HG03354 (cell line): ENCODE measurements at regions not wholly inside any gene's neighbourhood (a gene's known extent, or its start where the extent isn't known, plus 50 kb on each side); places are given as distances from the start of the nearest gene placed in this dataset.
"Not testable (repeated sequence)": the region's sequence is repeated elsewhere in the genome, so short reads cannot be mapped to it uniquely, and the experiment has no call there.

Experiments used
- ATAC-seq: cut with Tn5 transposase; IDR thresholded peaks from one replicate; pipeline ENCODE4 v1.9.1; 2021; ENCODE audit warnings: mild to moderate bottlenecking; ENCODE audit not compliant: unreplicated experiment, poor library complexity, severe bottlenecking

DNA sequence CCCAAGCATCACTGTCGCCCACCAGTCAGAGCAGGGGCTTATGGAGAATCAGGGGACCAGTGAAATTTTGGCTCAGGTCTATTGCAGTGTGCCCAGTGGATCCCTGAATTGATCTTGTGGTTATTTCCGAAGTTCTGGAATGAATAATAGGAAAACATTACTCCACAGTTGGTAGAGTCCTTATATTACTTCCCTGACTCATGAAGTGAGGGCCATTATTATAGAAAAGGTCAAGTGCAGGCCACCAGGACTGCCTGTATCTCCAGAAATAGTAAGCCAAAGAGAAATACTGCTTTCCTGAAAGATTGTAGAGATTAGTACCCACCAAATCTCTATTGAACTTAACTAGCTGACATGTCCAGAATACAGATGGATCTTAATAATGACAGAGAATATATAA is 335.0 kb downstream of the NPR3 start:
- no peak for ATAC-seq

- no peak for ATAC-seq
Observed at GRCh38 chr5:33048315-33048714, 337.2 kb downstream of the NPR3 start.

DNA sequence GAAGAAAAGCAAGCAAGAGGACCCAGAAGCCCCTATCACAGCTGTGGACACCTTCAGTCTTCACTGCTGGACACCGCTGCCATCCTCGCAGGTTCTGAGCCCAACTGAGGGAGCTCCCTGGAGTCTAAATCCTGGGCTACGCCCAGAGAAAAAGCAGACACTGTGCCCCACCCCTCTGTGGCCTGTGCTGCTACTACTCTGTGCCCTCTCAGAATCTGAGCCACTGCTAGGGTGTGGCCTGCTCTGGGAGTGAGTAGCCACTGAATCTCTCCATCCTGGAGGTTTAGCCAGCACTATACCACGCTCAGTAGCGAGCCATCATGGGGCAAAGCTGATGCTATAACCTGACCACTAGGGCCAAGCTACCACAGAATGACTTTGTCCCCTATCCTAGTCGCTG is 338.2 kb downstream of the NPR3 start:
- no peak for ATAC-seq

DNA sequence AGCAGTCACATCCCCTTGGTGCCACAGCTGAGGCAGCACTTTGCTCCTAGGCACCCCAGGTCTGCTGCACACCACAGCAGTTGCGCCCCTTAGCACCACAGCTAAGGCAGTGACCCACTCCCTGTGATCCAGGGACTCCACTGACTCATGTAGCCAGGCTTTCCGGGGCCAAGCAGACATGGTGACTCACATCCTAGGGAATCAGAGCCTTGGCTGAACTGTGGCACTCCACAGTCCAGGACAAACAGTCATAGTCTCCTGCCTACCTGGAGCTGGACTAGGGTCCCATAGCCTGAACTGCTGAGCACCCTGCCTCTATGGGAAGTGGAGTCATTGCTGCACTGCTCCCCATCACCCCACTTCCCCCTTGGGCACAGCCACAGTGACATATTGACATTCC is 338.7 kb downstream of the NPR3 start:
- no peak for ATAC-seq

GRCh38 chr5:33059081-33059480 is 348.0 kb downstream of the NPR3 start:
- ATAC-seq = no peak

DNA sequence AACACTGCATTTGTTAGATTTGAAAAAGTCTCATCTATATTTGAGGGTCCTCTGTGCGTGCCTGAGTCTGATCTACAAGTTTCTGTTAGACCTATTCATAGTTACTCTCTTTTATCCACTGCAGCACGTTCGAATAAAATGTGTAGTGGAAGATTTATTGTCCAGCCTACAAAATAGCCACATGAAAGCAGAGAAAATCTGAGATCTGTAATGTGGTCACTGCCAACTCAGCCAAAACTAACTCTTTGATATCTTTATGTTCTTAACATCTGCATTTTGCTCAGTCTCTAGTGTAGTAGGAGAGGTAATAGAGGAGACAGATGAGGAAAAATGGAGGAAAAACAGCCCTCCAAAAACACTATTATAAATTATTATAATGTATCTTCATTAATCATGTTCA is 354.0 kb downstream of the NPR3 start:
- ATAC-seq = no peak

GRCh38 chr5:33067291-33067690 is 356.2 kb downstream of the NPR3 start:
- ATAC-seq = no peak

GRCh38 chr5:33068786-33069185 is 357.7 kb downstream of the NPR3 start:
- no peak for ATAC-seq

- no peak for ATAC-seq
Observed at GRCh38 chr5:33072296-33072695, 361.2 kb downstream of the NPR3 start.

- ATAC-seq = no peak
Observed at GRCh38 chr5:33072726-33073125, 361.6 kb downstream of the NPR3 start.

- ATAC-seq = no peak
Observed at GRCh38 chr5:33073881-33074327, 362.8 kb downstream of the NPR3 start.

DNA sequence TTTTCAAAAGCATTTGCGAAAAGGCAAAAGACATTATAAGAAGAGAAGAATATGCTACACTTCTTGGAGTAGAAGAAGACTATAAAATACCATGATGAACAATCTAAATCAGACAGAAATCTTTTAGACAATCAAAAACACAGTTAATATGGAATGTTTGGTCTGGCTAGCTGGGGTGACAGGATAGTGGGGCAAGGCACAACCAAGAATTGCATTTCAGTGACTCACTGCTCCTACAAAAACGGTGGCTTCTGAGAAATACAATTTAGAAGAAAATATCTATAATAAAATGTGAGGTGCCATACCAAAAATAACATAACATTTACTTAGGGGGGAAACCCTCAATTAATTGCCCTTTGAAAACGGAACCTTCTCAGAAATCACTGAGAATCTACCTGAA is 363.4 kb downstream of the NPR3 start:
- ATAC-seq = no peak

DNA sequence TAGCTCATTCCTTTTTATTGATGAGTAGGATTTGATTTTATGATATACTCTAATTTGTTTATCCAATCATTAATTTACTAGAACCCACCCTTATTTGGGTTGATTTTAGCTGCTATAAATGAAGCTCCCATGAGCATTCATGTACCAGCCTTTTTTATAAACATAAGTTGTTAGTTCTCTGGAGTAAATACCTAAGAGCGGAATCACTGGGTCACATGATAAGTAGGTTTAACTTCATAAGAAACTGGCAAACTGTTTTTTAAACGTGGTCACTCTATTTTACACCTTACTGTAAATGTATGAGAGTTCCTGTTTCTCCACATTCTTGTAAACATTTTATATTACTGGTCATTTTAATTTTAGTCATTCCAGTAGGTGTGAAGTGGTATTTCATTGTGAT is 364.6 kb downstream of the NPR3 start:
- no peak for ATAC-seq

DNA sequence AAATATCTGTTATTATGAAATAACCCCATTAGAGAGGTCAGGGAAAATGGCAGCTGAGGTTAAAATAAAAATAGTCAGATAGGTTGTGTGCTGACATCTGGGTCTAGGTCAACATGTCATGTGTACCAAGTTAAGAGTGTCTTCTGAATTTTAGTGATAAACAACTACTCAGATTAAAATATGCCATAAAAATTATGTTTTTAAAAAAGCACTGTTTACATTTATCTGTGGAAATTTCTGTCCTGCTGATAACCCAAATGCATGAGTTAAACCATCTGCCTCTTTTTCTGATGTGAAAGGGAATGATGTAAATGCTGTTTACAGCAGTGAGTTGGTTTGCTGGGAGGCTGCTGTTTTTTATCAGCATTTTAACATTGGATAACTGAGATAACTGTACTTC is 361.2 kb upstream of the TARS1 start:
- no peak for ATAC-seq

DNA sequence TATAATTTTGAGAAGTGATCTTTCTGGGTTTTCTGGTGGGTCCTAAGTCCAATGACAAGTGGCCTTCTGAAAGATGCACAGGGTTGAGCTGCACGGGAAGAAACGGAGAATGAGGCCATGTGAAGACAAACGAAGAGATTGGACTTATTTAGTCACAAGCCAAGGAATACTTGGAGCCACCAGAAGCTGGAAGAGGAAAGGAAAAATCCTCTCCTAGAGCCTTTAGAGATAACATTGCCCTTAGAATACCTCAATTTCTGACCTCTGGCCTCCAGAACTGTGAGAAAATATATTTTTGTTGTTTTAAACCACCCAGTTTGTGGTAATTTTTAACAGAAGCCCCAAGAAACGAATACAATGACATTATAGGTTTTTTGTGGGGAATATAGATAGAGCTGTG is 360.5 kb upstream of the TARS1 start:
- ATAC-seq = no peak

GRCh38 chr5:33088176-33088575 is 352.6 kb upstream of the TARS1 start:
- no peak for ATAC-seq

GRCh38 chr5:33091571-33092363 is 349.0 kb upstream of the TARS1 start:
- no peak for ATAC-seq

GRCh38 chr5:33092719-33093118 is 348.0 kb upstream of the TARS1 start:
- ATAC-seq = no peak

GRCh38 chr5:33102551-33102950 is 338.2 kb upstream of the TARS1 start:
- no peak for ATAC-seq

GRCh38 chr5:33105521-33105941 is 335.2 kb upstream of the TARS1 start:
- ATAC-seq = no peak

DNA sequence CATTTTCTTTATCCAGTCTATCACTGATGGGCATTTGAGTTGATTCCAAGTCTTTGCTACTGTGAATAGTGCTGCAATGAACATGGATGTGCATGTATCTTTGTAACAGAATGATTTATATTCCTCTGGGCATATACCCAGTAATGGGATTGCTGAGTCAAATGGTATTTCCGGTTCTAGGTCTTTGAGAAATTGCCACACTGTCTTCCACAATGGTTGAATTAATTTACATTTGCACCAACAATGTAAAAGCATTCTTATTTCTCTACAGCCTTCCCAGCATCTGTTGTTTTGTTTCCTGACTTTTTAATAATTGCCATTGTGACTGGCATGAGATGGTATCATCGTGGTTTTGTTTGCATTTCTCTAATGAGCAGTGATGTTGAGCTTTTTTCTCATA is 330.3 kb upstream of the TARS1 start:
- ATAC-seq = not testable (repeated sequence)

DNA sequence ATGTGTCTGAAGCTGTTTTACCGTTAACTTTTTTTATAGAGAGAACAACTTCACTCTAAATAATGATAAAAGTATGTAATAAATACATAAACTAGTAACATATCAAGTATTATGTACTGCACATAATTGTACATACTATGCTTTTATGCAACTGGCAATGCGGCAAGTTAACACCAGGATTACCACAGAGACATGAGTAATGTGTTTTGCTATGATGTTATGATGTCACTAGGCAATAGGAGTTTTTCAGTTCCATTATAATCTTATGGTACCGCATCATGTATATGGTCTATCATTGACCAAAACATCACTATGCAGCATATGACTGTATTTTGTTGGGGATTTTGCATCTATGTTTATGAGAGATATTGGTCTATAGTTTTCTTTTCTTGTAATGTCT is 326.4 kb upstream of the TARS1 start:
- ATAC-seq = no peak
